ENCODE measurements at regions not wholly inside any gene's neighbourhood (a gene's known extent, or its start where the extent isn't known, plus 50 kb on each side); places are given as distances from the start of the nearest gene placed in this dataset.

DNA sequence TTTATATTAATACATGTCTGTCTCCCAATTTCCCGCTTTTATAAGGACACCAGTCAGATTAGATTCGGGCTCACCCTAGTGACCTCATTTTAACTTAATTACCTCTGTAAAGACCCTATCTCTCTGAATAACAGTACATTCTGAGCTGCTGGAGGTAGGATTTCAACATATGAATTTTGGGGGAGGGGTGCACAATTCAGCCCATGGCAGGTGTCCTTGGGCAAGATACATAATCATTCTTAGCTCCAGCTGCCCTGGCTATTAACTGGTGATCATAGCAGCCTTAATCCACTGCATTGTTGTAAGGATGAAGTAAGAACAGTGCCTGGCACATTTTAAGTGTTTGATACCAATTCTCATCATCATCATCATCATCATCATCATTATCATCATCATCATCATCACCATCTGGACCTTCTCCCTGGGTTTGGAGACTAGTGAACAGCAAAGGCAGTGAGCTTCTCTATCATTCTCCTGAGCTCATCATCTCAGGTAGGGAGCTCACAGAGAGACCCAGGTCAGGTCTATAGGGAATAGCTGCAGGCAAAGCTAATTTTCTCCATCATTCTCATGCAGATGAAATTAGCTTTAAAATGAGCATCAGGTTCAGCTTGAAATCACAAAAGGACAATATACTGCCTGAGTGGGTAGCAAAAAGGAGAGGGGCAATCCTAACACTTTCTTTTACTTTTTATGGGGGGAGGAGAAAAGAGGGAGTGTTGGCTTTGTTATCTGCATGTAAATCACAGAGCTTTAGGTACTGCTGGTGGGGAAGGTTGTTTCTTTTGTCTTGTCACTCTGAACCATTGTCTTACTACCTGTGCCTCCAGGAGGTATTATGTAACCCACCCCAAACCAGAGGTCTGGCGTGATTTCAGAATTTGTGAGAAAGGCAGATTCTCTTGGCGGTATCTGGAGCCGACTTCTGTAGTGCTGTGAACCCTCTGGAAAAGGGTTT, 125.5 kb upstream of the SPRED2 start:
- H2BK15ac ChIP-seq (ENCODE audit: low read depth, low read length): no peak overlapping the region
- ATAC-seq (ENCODE audit: low read depth): no peak
- no peak overlapping the region for H4K8ac ChIP-seq (ENCODE audit: low read depth in 2 of 2, low read length in 2 of 2)
- no peaks in the 10 kb centered on the region for H3K79me1 ChIP-seq (ENCODE audit: low read depth in 1 of 2, low read length in 2 of 2)
- H2AK5ac ChIP-seq (ENCODE audit: low read depth, low read length): no peak overlapping the region
- H4K5ac ChIP-seq (ENCODE audit: low read depth, low read length): no peak overlapping the region
- no peaks in the 10 kb centered on the region for H3K36me3 ChIP-seq (ENCODE audit: control insufficient read depth, insufficient read depth, low read length)
- H2AFZ ChIP-seq (replicated peaks; ENCODE audit: low read length, poor library complexity): no peak overlapping the region
- H3K4me1 ChIP-seq (ENCODE audit: control insufficient read depth, insufficient read depth, low read length): 0 out of 2 replicates have a peak, but pooled peaks cover 2% of the 10 kb centered on the region
- in situ Hi-C loops (cut with MboI; ENCODE audit: low sequenced_read_pairs): loop anchor here (25.0 kb wide), 1 partner anchor 496 kb away; the partner anchor contains the start of gene CEP68
- dilution Hi-C loops (cut with HindIII; ENCODE audit: low sequenced_read_pairs, unreplicated experiment): no loop called here
- no peak overlapping the region for H3K18ac ChIP-seq (ENCODE audit: low read depth, low read length)
- no peak overlapping the region for H2BK5ac ChIP-seq (ENCODE audit: low read depth, low read length, poor library complexity, severe bottlenecking)
- no peak overlapping the region for H3K14ac ChIP-seq (replicated peaks; ENCODE audit: low read depth, low read length)
- BruUV-seq (replicated peaks): no TSS peak
- no peak overlapping the region for H2AK9ac ChIP-seq (replicated peaks; ENCODE audit: low read depth, low read length, poor library complexity)
- POLR2A ChIA-PET (ENCODE audit: unreplicated experiment): interaction anchor here (0.6 kb wide), 1 partner anchor 128 kb away, joined by 4 read pairs; no protein-coding TSS in a partner anchor
- no peak for TF ChIP-seq SMC3 (IDR thresholded peaks at IDR 0.05; ENCODE audit: low read depth, low read length)
- TF ChIP-seq CTCF (conservative IDR thresholded peaks at IDR 0.05; ENCODE audit: low read depth, low read length): no peak
- no peak for TF ChIP-seq BHLHE40 (IDR thresholded peaks at IDR 0.05; ENCODE audit: low read depth, low read length)
- no peak for TF ChIP-seq MXI1 (IDR thresholded peaks at IDR 0.05; ENCODE audit: borderline replicate concordance, low read depth, low read length)
- TF ChIP-seq RFX5 (IDR thresholded peaks at IDR 0.05; ENCODE audit: low read depth, low read length): no peak
- TF ChIP-seq FOS (IDR thresholded peaks at IDR 0.05; ENCODE audit: low read depth, low read length): no peak
- TF ChIP-seq RAD21 (IDR thresholded peaks at IDR 0.05; ENCODE audit: low read length): no peak
- no peak overlapping the region for H2BK120ac ChIP-seq (ENCODE audit: low read depth, low read length)
- H3K27me3 ChIP-seq (ENCODE audit: control insufficient read depth, insufficient read depth, low read length): peaks cover 12% of the 10 kb centered on the region
- no CpG with 5 or more reads among the region's 5 CpGs for WGBS, 2 experiments (ENCODE audit: extremely low coverage in 2 of 2, insufficient read length in 1 of 2)
- intact Hi-C loops (cut with micrococcal nuclease): no loop called here
- no peaks in the 10 kb centered on the region for H3K9me3 ChIP-seq (ENCODE audit: control insufficient read depth, insufficient read depth, low read length)
- H3K23ac ChIP-seq (ENCODE audit: low read depth, low read length): no peak overlapping the region
- no peak for DNase-seq
- H3K56ac ChIP-seq (ENCODE audit: extremely low read depth, insufficient read depth, low read length): no peak overlapping the region
- no peak overlapping the region for H3K4me3 ChIP-seq (ENCODE audit: insufficient read depth, low read depth, low read length)
- H2BK20ac ChIP-seq (ENCODE audit: low read depth, low read length): no peak overlapping the region
- H3K4me2 ChIP-seq (ENCODE audit: low read depth, low read length): no peak overlapping the region
- CTCF ChIA-PET: no interaction called here
- H3K27ac ChIP-seq (ENCODE audit: insufficient read depth, low read length): no peak overlapping the region
- H4K20me1 ChIP-seq (ENCODE audit: insufficient read depth, low read length): no peaks in the 10 kb centered on the region
- 0 out of 2 replicates have a peak, but pooled peaks cover 3% of the 10 kb centered on the region for H3K9me1 ChIP-seq (ENCODE audit: insufficient read depth, low read length)
- H3K9ac ChIP-seq (ENCODE audit: low read depth, low read length): no peak overlapping the region
- no peak overlapping the region for H3K4ac ChIP-seq (ENCODE audit: low read depth, low read length)
- H4K91ac ChIP-seq (ENCODE audit: insufficient read depth, low read depth, low read length): no peak overlapping the region

Measured in IMR-90 (cell line).